ENCODE measurements at regions not wholly inside any gene's neighbourhood (a gene's known extent, or its start where the extent isn't known, plus 50 kb on each side); places are given as distances from the start of the nearest gene placed in this dataset.
"Not testable (repeated sequence)": the region's sequence is repeated elsewhere in the genome, so short reads cannot be mapped to it uniquely, and the experiment has no call there.

GRCh38 chr5:100691548-100691947 lies 156.4 kb downstream of the FAM174A start:
- no peaks in the 10 kb centered on the region for H3K9me3 ChIP-seq (ENCODE audit: control insufficient read depth, insufficient read depth, low read length)
- H3K27ac ChIP-seq (ENCODE audit: low read depth, low read length): no peak overlapping the region
- no peaks in the 10 kb centered on the region for H3K36me3 ChIP-seq (ENCODE audit: control insufficient read depth, insufficient read depth, low read length)
- no CpG with 5 or more reads among the region's 1 CpG for WGBS (ENCODE audit: insufficient coverage)
- no peaks in the 10 kb centered on the region for H3K27me3 ChIP-seq (ENCODE audit: control insufficient read depth, insufficient read depth, low read length)
- no peaks in the 10 kb centered on the region for H3K4me1 ChIP-seq (ENCODE audit: control insufficient read depth, insufficient read depth, low read length)
- DNase-seq (ENCODE audit: low read depth in 4 of 6, low spot score in 6 of 6): no peak
- H3K4me3 ChIP-seq (ENCODE audit: low read depth, low read length): no peak overlapping the region

- no peak overlapping the region for H3K27ac ChIP-seq (ENCODE audit: low read depth, low read length)
Observed at GRCh38 chr5:100693481-100693880, 158.3 kb downstream of the FAM174A start.

GRCh38 chr5:100694100-100694499 lies 158.9 kb downstream of the FAM174A start:
- H3K4me1 ChIP-seq (ENCODE audit: control insufficient read depth, insufficient read depth, low read length): no peaks in the 10 kb centered on the region
- H3K36me3 ChIP-seq (ENCODE audit: control insufficient read depth, insufficient read depth, low read length): no peaks in the 10 kb centered on the region
- no peaks in the 10 kb centered on the region for H3K9me3 ChIP-seq (ENCODE audit: control insufficient read depth, insufficient read depth, low read length)
- no peak overlapping the region for H3K27ac ChIP-seq (ENCODE audit: low read depth, low read length)
- H3K27me3 ChIP-seq (ENCODE audit: control insufficient read depth, insufficient read depth, low read length): no peaks in the 10 kb centered on the region
- H3K4me3 ChIP-seq (ENCODE audit: low read depth, low read length): no peak overlapping the region
- DNase-seq (ENCODE audit: low read depth in 4 of 6, low spot score in 6 of 6): no peak
- no CpG with 5 or more reads among the region's 4 CpGs for WGBS (ENCODE audit: insufficient coverage)

More at GRCh38 chr5:100693481-100693880, 158.3 kb downstream of the FAM174A start:
- no peak overlapping the region for H3K4me3 ChIP-seq (ENCODE audit: low read depth, low read length)
- H3K27me3 ChIP-seq (ENCODE audit: control insufficient read depth, insufficient read depth, low read length): no peaks in the 10 kb centered on the region
- H3K4me1 ChIP-seq (ENCODE audit: control insufficient read depth, insufficient read depth, low read length): no peaks in the 10 kb centered on the region
- no peaks in the 10 kb centered on the region for H3K36me3 ChIP-seq (ENCODE audit: control insufficient read depth, insufficient read depth, low read length)
- no peak for DNase-seq (ENCODE audit: low read depth in 4 of 6, low spot score in 6 of 6)
- no peaks in the 10 kb centered on the region for H3K9me3 ChIP-seq (ENCODE audit: control insufficient read depth, insufficient read depth, low read length)
- no CpG with 5 or more reads among the region's 1 CpG for WGBS (ENCODE audit: insufficient coverage)

GRCh38 chr5:100697970-100698369 lies 162.8 kb downstream of the FAM174A start:
- WGBS (ENCODE audit: insufficient coverage): 100% methylated on average over 1 of the region's 2 CpGs
- Histone ChIP-seq H3K27ac (ENCODE audit: low read depth, low read length) (no peak overlapping the region), H3K9me3 (ENCODE audit: control insufficient read depth, insufficient read depth, low read length) (no peaks in the 10 kb centered on the region), H3K4me3 (ENCODE audit: low read depth, low read length) (no peak overlapping the region), H3K27me3 (ENCODE audit: control insufficient read depth, insufficient read depth, low read length) (no peaks in the 10 kb centered on the region), H3K36me3 (ENCODE audit: control insufficient read depth, insufficient read depth, low read length) (no peaks in the 10 kb centered on the region), H3K4me1 (ENCODE audit: control insufficient read depth, insufficient read depth, low read length) (no peaks in the 10 kb centered on the region)
- DNase-seq (ENCODE audit: low read depth in 4 of 6, low spot score in 6 of 6): no peak

- Histone ChIP-seq H3K4me3 (ENCODE audit: low read depth, low read length) (no peak overlapping the region), H3K4me1 (ENCODE audit: control insufficient read depth, insufficient read depth, low read length) (no peaks in the 10 kb centered on the region), H3K27ac (ENCODE audit: low read depth, low read length) (no peak overlapping the region), H3K27me3 (ENCODE audit: control insufficient read depth, insufficient read depth, low read length) (no peaks in the 10 kb centered on the region), H3K9me3 (ENCODE audit: control insufficient read depth, insufficient read depth, low read length) (no peaks in the 10 kb centered on the region), H3K36me3 (ENCODE audit: control insufficient read depth, insufficient read depth, low read length) (no peaks in the 10 kb centered on the region)
- DNase-seq (ENCODE audit: low read depth in 4 of 6, low spot score in 6 of 6): peak in 1 of 6 donors; percentile 37
- WGBS (ENCODE audit: insufficient coverage): no CpG with 5 or more reads among the region's 1 CpG
Observed at GRCh38 chr5:100706776-100707175, 171.6 kb downstream of the FAM174A start.

GRCh38 chr5:100708645-100709171 lies 173.5 kb downstream of the FAM174A start:
- H3K36me3 ChIP-seq (ENCODE audit: control insufficient read depth, insufficient read depth, low read length): no peaks in the 10 kb centered on the region
- 100% methylated on average over 1 of the region's 1 CpG for WGBS (ENCODE audit: insufficient coverage)
- H3K4me1 ChIP-seq (ENCODE audit: control insufficient read depth, insufficient read depth, low read length): no peaks in the 10 kb centered on the region
- H3K27ac ChIP-seq (ENCODE audit: low read depth, low read length): no peak overlapping the region
- no peaks in the 10 kb centered on the region for H3K9me3 ChIP-seq (ENCODE audit: control insufficient read depth, insufficient read depth, low read length)
- DNase-seq (ENCODE audit: low read depth in 4 of 6, low spot score in 6 of 6): no peak
- H3K27me3 ChIP-seq (ENCODE audit: control insufficient read depth, insufficient read depth, low read length): no peaks in the 10 kb centered on the region
- H3K4me3 ChIP-seq (ENCODE audit: low read depth, low read length): no peak overlapping the region

- H3K27ac ChIP-seq (ENCODE audit: low read depth, low read length): no peak overlapping the region
- WGBS (ENCODE audit: insufficient coverage): no CpG with 5 or more reads among the region's 1 CpG
- H3K4me3 ChIP-seq (ENCODE audit: low read depth, low read length): no peak overlapping the region
- H3K4me1 ChIP-seq (ENCODE audit: control insufficient read depth, insufficient read depth, low read length): no peaks in the 10 kb centered on the region
- H3K27me3 ChIP-seq (ENCODE audit: control insufficient read depth, insufficient read depth, low read length): no peaks in the 10 kb centered on the region
- peak in 1 of 6 donors; percentile 9 for DNase-seq (ENCODE audit: low read depth in 4 of 6, low spot score in 6 of 6)
- H3K9me3 ChIP-seq (ENCODE audit: control insufficient read depth, insufficient read depth, low read length): no peaks in the 10 kb centered on the region
- no peaks in the 10 kb centered on the region for H3K36me3 ChIP-seq (ENCODE audit: control insufficient read depth, insufficient read depth, low read length)
Observed at GRCh38 chr5:100709771-100710170, 174.6 kb downstream of the FAM174A start.

- DNase-seq (ENCODE audit: low read depth in 4 of 6, low spot score in 6 of 6); H3K9me3 ChIP-seq (ENCODE audit: control insufficient read depth, insufficient read depth, low read length); H3K4me3 ChIP-seq (ENCODE audit: low read depth, low read length); H3K4me1 ChIP-seq (ENCODE audit: control insufficient read depth, insufficient read depth, low read length); H3K27ac ChIP-seq (ENCODE audit: low read depth, low read length); H3K27me3 ChIP-seq (ENCODE audit: control insufficient read depth, insufficient read depth, low read length); H3K36me3 ChIP-seq (ENCODE audit: control insufficient read depth, insufficient read depth, low read length): not testable (repeated sequence)
- no CpG with 5 or more reads among the region's 2 CpGs for WGBS (ENCODE audit: insufficient coverage)
Observed at GRCh38 chr5:100714780-100715179, 179.6 kb downstream of the FAM174A start.

GRCh38 chr5:100722657-100723056 lies 180.4 kb downstream of the ST8SIA4 start:
- H3K36me3 ChIP-seq (ENCODE audit: control insufficient read depth, insufficient read depth, low read length): no peaks in the 10 kb centered on the region
- no peaks in the 10 kb centered on the region for H3K27me3 ChIP-seq (ENCODE audit: control insufficient read depth, insufficient read depth, low read length)
- no peaks in the 10 kb centered on the region for H3K9me3 ChIP-seq (ENCODE audit: control insufficient read depth, insufficient read depth, low read length)
- H3K27ac ChIP-seq (ENCODE audit: low read depth, low read length): no peak overlapping the region
- no peak overlapping the region for H3K4me3 ChIP-seq (ENCODE audit: low read depth, low read length)
- peak in 1 of 6 donors; percentile 75 for DNase-seq (ENCODE audit: low read depth in 4 of 6, low spot score in 6 of 6)
- H3K4me1 ChIP-seq (ENCODE audit: control insufficient read depth, insufficient read depth, low read length): no peaks in the 10 kb centered on the region

- no peaks in the 10 kb centered on the region for H3K4me1 ChIP-seq (ENCODE audit: control insufficient read depth, insufficient read depth, low read length)
- no peak overlapping the region for H3K27ac ChIP-seq (ENCODE audit: low read depth, low read length)
- no peaks in the 10 kb centered on the region for H3K36me3 ChIP-seq (ENCODE audit: control insufficient read depth, insufficient read depth, low read length)
- no peak for DNase-seq (ENCODE audit: low read depth in 4 of 6, low spot score in 6 of 6)
- H3K9me3 ChIP-seq (ENCODE audit: control insufficient read depth, insufficient read depth, low read length): no peaks in the 10 kb centered on the region
- no peak overlapping the region for H3K4me3 ChIP-seq (ENCODE audit: low read depth, low read length)
- H3K27me3 ChIP-seq (ENCODE audit: control insufficient read depth, insufficient read depth, low read length): no peaks in the 10 kb centered on the region
Observed at GRCh38 chr5:100723229-100723628, 179.9 kb downstream of the ST8SIA4 start.
